ENCODE measurements at regions not wholly inside any gene's neighbourhood (a gene's known extent, or its start where the extent isn't known, plus 50 kb on each side); places are given as distances from the start of the nearest gene placed in this dataset.

DNA sequence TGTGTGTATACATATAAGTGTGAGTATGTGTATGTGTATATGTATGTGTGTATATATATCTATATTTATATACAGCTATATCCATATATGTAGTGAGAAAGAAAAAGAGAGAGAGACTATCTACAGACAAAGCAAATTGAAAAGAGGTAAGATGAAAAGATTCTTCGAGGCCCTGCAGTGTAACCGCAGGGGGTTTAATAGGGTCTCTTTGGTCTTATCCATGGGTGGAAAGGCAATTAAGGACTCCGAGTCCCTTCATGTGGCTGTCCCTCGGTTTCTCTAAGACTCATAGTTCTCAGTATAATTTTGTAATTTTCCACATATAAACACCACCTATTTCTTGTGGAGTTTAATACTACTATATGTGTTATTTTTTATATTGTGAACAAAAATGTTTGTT, 50.6 kb upstream of the JAZF1 start:
- no peak for DNase-seq

DNA sequence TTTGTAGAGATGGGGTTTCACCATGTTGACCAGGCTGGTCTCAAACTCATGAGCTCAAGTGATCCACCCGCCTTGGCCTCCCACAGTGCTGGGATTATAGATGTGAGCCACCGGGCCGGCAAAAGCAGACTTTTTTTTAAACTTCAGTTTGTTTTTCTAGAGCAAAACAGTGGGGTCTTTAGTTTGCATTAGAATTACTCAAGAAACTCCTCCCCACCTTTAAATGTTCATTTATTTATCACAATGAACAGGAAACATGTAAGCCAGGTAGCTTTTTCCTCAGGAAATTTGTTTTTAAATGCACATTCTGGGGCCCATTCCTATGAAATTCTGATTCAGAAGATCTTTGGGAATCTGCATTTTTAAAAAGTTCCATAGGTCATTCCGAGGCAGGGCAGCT, 56.0 kb upstream of the JAZF1 start:
- no peak for DNase-seq

DNA sequence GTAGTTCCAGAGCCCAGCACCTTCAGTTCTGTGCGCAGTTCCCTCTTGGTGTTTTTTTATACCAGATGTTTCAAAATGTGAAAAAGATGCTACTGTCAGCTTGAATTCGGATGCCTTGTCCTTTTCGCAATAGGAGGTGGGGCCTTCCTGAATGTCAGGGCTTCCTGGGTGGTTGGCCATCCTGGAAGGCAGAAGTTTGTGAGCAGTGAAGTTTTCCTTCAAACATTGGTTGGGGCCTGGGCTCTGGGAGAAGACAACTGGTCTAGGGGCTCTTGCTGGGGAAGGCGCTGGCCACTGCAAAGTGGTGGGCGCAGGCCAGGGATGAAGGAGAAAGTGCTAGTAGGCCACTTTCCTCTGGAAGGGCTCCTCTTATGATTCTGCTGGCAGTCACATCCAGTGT, 56.8 kb upstream of the JAZF1 start:
- DNase-seq: no peak

DNA sequence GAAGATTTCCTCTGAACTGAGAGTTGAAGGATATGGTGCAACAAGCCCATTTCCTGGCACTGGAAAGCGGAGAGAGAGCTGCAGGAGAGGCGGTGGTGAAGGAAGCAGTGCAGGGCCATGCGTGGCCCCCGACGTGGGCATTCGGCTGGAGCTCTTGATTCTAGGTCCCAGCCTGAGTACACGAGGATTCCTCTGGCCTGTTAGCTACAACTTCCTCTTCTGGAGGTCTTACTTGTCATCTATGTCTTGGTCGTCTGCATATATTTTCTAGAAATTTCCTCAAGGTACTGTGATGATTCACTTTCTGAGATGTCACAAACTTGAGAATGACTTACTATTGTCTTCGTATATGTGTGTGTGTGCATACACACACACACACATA, 59.2 kb upstream of the JAZF1 start:
- DNase-seq: no peak

DNA sequence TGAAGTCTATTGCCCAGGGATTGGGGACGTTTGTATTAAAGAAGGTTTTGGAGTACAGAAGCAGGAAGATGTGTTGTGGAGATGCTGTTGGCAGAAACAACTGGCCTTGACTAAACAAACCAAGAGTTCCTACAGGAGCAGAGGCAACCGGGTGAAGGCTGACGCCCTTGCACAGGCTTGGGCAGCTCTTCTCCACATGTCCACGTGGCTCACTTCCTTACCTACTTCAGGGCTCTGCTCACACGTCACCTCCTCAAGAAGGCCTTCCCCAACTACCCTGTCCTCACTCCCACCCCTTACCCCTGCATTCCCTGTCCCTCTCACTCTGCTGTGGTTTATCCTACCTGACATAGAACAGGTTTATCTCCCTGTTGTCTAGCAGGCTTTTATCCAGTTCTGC, 59.9 kb upstream of the JAZF1 start:
- DNase-seq: no peak

DNA sequence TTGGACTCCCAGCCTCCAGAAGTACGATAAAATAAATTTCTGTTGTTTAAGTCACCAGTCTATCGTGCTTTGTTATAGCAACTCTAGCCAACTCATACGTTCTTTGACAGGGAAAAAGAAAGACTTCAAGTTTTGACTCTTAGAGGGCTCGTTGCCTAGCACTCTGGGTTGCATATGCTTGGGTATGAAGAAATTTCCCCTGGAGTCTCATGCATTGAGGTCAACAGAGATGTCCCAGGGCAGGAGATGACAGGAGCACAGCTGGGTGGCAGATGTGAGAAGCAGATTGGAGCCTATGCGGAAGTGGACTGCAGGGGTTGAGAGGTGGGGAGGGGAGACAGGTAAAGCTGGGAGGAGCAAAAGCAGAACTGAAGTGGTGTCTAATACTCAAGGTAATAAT, 63.3 kb upstream of the JAZF1 start:
- no peak for DNase-seq

DNA sequence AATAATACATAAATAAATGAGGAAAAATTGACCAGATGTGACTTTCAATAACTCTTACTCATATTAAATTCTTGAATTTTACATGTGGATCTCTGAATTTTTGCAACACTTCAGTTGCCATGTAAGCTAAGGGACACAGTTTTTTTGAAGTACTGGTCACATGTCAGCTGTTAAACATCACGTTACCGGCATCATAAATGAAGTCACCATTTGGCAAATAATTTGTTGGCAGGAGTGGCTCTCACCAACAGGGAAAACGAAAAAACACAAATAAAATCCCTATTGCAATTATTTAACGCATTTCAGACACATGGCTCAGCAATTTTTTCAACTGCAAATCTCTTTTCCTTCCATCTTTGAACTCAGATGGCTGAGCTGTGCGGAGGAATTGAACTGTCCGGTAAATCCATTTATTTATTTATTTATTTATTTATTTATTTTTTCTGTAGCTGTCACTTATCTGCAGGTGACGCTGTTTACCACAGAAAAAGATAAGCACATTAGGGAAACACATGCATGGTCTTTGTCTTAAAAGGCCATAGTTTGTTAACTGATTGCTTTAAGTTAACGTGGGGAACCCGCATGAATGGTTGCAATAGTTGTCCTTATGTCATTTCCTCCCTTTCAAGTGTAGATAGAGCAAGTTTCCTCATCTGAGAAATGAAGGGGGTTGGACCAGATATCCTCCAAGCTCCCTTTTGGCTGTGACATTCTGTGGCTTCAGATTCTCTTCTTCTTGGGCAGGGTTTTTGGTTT, 64.7 kb upstream of the JAZF1 start:
- DNase-seq: no peak

DNA sequence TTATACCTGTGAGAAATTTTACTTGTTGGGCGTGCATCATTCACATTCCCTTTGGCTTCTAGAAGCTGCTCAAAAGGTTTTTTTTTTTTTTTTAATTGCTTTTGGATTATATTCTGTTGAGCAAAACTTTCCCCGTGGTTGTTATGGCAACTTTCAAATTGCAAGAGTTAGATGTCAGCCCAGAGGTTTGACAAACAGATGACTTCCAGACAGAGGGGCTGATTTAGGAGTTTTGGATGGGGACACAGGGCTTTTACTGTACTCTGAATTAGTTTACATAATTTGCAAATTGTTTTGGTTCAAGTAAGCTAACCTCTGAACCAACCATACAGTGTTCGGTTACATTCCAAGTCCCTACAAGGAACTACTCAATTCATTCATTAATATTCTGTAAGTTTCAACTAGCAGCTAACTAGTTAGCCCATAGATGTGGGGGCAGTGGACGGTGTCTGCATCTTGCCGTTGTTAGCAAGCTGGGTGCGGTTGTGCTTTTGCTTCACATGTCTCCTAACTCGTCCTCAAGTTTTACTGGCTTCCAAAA, 66.4 kb upstream of the JAZF1 start:
- no peak for DNase-seq

DNA sequence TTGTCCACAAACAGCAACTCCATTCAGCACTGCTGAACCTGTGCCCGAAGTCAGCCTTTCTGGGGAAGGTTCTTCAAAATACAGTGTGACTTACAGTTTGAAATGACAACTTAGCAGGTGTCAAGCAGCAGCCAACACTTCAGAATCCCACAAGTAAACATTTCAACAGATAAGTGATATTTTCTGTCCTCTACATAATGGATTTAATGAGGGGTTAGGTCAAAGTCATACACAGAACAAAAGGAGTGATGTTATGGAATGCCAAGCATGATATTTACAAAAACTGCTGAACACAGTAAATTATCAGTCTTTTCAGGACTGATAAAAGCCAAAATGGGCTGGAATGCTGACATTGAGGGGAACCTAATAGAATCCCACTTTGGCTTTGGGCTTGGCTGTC, 77.6 kb upstream of the JAZF1 start:
- no peak for DNase-seq

DNA sequence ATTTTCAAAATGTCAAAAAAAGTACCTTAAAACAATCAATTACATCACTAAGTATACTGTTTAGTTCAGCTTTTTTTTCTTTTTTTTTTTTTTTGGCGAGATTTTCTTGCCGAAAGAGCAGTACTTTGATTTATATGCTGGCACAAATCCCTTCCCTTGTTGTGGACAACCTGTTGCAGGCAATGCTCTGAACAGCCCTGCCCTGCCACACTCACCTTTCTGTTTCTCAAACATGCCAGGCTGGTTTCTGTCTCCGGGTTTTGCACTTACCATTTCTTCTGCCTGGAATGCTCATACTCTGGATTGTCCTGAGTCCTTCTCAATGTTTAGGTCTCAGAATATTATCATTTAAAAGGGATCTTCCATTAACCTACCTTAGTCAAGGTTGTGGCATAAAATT, 80.4 kb upstream of the JAZF1 start:
- no peak for DNase-seq

DNA sequence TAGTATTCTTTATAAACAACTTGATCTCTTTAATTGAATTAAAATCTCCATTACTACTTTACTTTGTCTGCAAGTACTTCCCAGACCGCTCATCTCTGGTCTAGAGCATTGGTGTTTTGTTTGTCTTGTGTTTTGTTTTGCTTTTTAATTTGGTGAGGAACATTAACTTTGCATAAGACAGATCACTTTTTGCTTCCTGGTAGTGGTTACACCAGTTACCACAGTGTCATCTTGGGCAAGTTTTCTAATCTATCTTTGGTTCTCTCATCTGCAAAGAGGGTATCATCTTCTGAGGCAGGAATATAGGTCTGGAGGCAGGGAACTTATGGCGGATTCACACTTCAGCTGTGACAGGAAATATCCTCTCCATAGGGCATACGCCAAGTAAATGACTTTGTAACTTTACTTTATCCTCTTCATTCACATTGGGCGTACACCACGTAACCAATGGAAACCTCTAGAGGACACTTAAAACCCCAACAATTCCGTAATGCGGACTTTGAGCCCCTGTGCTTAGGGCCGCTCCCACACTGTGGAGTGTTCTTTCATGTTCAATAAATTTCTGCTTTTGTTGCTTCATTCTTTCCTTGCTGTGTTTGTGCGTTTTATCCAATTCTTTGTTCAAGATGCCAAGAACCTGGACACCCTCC, 83.2 kb upstream of the JAZF1 start:
- DNase-seq: no peak

DNA sequence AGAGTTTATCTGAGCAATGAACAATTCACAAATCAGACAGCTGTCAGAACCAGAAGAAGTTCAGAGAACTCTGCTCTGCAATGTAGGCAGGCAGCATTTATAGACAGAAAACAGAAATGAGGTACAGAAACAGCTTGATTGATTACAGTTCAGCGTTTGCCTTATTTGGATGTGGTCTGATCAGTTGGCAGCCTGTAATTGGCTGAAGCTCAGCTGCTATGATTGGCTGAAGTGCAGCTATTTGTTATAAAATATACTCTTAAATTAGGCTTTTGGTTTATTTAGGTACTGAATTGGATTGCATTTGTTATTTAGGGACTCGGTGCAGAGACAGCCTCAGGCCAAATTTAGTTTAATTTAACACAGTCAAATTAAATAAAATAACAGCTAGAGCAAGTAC, 85.8 kb upstream of the JAZF1 start:
- peak; percentile 74 for DNase-seq

DNA sequence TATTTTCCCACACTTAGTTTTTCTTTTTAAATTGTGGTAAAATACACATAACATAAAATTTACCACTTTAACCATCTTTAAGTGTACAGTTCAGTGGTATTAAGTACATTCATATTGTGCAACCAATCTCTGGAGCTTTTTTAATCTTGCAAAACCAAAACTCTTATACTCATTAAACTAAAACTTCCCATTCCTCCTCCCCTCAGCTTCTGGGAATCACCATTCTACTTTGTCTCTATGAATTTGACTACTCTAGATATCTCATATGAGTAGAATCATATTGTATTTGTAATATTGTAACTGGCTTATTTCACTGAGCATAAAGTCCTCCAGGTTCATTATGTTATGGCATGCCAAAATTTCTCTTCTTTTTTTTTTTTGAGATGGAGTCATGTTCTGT, 86.4 kb upstream of the JAZF1 start:
- DNase-seq: no peak

DNA sequence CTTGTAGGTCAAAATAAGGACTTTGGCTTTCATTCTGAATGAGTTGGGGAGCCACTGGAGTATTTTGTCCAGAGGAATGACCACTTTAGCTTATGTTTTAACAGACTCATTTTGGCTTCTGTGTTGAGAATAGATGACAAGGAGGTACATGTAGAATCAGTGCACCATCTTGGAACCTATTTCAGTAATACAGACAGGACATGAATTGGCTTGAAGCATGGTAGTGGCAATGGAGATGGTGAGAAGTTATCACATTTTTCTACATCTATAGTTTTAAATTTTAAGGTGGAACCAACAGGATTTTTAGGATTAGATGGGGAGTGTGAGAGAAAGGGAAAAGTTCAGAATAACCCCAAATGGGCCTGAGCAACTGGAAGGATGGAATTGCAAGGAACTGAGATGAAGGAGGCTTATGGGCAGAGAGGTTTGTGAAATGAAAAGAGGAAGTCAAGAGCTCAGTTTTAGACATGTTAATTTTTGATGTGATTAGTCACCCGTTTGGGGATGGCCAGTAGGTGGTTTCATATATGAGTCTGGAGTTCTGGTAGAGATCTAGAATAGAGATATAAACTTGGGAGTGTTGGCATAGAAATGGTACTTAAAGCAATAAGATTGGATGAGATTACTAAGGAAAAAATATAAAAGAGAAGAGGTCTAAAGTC, 89.2 kb upstream of the JAZF1 start:
- no peak for DNase-seq

DNA sequence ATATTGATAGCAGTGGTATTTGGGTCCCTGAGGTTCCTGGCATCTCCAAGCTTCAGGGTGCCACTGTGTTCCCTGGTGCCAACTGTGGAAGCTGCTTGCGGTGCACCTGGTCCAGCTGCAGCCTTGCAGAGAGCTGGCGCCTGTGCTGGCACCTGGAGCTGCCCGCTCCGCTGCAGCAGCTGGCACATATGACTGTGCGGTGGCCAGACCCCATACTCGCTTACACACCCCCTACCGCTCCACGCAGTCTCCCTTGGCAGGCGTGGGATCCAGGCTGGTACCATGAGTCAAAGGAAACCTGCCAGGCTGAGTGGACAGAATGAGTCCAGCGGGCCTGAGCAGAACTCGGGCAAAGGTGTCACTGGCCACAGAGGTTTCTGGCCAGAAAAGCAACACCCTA, 89.9 kb upstream of the JAZF1 start:
- DNase-seq: no peak

DNA sequence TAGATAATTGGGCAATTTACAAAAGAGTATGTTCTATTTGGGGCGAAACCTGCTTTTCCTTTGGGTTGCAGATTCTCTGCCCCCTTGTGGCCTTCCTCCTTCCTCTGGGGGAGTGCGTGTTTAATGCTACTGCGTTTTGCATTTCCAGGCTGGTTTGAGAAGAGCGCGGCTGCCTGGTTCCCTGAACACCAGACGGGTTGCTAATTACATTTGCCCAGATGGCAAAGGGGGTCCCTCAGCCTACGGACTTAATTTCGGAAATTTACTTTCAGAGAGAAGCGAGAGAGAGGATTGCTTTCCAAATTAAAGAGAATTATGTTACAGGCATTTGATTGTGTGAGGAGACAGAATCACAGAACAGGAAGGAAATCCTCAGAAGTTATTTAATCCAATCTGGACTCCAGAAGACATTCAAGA, 91.9 kb upstream of the JAZF1 start:
- DNase-seq: no peak

DNA sequence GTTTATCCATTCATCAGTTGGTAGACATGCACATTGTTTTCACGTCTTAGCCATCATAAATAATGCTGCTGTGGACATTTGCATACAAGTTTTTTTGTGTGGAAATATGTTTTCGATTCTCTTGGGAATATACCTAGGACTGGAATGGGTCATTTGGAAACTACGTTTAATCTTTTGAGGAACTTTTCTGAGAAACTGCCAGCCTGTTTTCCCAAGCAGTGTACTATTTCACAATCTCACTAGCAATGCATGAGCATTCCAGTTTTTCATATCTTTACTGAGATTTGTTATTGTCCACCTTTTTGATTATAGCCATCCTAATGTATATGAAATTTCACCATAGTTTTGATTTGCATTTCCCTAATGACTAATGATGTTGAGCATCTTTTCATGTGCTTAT, 95.7 kb upstream of the JAZF1 start:
- no peak for DNase-seq

DNA sequence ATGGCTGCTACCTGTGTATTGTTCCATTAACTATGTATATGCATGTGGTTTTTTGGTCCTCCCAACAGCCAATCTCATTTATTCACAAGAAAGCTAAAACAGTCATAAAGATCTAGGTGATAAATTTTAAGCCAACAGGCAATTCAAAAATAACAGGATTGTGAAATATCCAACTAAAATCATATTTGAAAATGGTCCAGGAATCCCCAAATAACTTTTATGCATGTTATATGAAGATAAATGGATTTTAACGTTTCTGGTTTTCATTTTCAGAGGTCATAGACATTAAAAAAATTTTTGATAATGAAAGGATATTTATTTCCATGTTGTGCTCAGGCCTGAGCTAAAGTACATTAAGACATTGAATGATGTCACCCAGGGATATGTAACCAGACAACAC, 96.8 kb upstream of the JAZF1 start:
- no peak for DNase-seq

DNA sequence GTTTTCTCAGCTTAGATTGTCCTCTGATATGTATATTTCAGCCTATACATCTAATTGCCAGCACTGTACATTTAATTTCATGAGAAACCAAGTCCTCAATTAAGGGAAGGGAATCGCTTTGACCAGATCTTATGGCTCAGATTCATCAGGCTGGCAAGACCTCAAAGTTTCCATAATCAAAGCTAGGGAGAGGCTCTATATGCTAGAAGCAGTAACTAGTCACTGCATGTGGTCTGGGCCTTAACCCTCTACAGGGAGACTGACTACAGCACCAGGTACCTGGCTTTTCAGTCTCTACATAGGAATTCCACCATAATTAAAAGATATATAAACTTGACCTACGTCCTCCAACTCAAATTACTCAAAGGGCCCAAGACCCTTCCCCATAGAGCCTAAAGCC, 97.4 kb upstream of the JAZF1 start:
- no peak for DNase-seq

DNA sequence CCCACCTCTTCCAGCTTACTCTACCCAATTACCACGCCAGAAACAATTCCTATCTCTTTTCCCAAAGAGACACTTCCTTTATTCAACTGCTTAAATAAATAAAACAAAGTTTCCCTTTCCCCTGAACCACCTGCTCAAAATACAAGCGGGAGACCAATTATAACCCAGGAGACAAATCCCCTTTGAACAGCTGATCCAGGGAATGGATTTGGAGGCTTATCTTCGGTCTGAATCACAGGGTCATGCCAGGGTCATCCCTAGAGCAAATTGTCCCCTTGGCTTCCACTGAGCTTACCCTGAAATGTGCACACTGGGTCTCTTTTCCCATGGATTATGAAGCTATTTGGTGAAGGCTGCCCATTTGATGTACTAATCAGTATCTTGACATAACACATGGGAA, 99.9 kb upstream of the JAZF1 start:
- DNase-seq: no peak

DNA sequence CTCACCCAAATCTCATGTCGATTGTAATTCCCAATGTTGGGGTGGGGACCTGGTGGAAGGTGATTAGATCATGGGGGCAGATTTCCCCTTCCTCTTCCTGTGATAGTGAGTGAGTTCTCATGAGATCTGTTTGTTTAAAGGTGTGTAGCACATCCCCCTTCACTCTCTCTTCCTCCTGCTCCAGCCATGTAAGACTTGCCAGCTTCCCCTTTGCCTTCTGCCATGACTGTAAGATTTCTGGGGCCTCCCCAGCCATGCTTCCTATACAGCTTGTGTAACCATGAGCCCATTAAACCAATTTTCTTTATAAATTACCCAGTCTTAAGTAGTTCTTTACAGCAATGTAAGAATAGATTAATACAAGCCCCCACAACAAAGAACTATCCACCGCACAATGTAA, 109.9 kb upstream of the JAZF1 start:
- DNase-seq: no peak

DNA sequence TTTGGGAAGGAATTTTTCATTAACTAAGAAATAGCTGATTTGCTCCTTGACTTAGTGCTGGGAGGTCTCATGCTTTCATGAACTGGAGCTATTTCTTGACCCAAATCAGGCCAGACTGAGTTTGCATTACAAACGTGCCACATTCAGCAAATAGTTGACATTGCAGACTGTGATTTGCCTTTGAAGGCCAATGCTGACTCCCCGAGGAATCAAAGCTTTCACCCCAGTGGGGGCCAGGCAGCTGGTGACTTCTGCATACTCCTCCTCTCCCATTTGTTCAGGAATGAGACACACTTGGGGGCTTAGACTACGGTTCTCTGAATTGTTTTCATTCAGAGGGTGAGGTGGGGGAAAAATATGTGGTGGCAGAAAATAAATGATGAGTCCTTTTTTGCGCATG, 111.0 kb upstream of the JAZF1 start:
- no peak for DNase-seq

DNA sequence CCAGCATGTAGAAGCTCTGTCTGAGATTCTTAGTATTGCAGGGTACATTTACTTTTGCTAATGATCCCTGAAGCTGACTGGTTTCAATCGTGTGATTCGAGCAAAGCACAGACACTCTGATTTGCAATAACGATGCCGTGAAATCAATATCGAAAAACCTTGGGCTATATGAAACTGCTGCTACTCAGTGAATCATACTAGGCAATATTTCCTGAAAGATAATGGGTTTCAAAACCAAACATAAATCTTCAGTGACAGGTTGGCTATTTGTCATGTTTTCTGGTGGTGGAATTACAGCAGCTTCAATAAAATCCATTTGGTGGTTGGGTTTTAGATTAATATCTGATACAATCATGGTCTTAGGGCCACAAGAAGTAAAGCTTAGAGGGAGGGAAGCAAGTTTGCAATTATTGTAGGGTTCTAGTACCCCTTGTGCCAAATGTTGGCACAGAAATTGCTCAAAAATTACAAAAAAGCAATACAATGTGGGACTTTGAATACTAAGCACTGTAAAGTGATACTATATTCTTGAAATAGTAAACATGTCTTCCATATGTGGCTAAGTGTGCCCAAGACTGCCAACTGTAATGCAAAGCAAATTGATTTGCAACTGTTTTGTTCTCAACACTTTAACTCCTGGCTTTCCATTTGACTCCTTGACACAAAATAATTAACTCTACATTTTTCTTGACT, 112.4 kb upstream of the JAZF1 start:
- no peak for DNase-seq

DNA sequence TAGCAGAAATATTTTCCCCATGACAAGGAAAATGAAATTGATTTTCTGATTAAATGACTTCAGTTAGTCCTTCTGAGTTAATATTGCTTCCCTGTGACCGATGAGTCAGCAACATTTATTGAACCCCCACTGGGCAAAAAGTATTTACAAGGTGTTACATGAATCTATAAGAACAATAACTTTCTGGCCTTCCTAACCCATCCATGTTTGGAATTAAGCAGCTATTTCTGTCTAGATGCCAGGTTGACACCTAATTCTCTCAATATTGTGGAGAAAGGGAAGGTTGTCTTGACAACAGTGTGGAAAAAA, 112.9 kb upstream of the JAZF1 start:
- DNase-seq: no peak

Measured in NCI-H1436 treated with DMSO at 0.1 percent for 48 hours (cell line).